Calu3 (cell line): ENCODE measurements at regions not wholly inside any gene's neighbourhood (a gene's known extent, or its start where the extent isn't known, plus 50 kb on each side); places are given as distances from the start of the nearest gene placed in this dataset.

Experiments used
- BruUV-seq: library from RNA; stranded (reverse); fragments of 400-500 nt; replicated peaks from 2 replicates; lab custom pipeline; 2021; lab: Mats Ljungman, UMichigan
- CTCF ChIA-PET: fragments of 300-600 bp; sonication (Branson Sonifier 250); formaldehyde crosslinking; loops from one replicate; lab custom pipeline; 2022; ENCODE audit warnings: antibody characterized with exemption; lab: Charles Lee
- DNase-seq: peaks from one replicate; pipeline ENCODE4 v3.0.0; 2022
- H3K27ac Mint-ChIP-seq: one replicate; pipeline ENCODE4 v1.8.0; 2022; ENCODE audit warnings: mixed read lengths; ENCODE audit not compliant: unreplicated experiment
- H3K27me3 Mint-ChIP-seq: one replicate; pipeline ENCODE4 v1.8.0; 2022; ENCODE audit warnings: mixed read lengths; ENCODE audit not compliant: unreplicated experiment
- H3K36me3 Mint-ChIP-seq: one replicate; pipeline ENCODE4 v1.8.0; 2022; ENCODE audit warnings: mild to moderate bottlenecking, moderate library complexity, mixed read lengths; ENCODE audit not compliant: insufficient read depth, unreplicated experiment
- H3K4me1 Mint-ChIP-seq: one replicate; pipeline ENCODE4 v1.8.0; 2022; ENCODE audit warnings: mild to moderate bottlenecking, low read depth, mixed read lengths; ENCODE audit not compliant: unreplicated experiment
- H3K4me3 Mint-ChIP-seq: one replicate; pipeline ENCODE4 v1.8.0; 2022; ENCODE audit warnings: mild to moderate bottlenecking, low read depth, moderate library complexity, mixed read lengths; ENCODE audit not compliant: unreplicated experiment
- H3K9me3 Mint-ChIP-seq: one replicate; pipeline ENCODE4 v1.8.0; 2022; ENCODE audit warnings: low read depth, mixed read lengths; ENCODE audit not compliant: unreplicated experiment
- intact Hi-C: fragments of 100-400 bp; cut with micrococcal nuclease; formaldehyde crosslinking; loops from one replicate; pipeline ENCODE4 v1.10.0; 2022; ENCODE audit not compliant: unreplicated experiment
- TF ChIP-seq, protein P1 (sequence below): fragments of 200-600 bp; IDR thresholded peaks from one replicate; pipeline ENCODE4 v1.8.0; 2022; ENCODE audit warnings: antibody characterized with exemption; ENCODE audit not compliant: unreplicated experiment

DNA sequence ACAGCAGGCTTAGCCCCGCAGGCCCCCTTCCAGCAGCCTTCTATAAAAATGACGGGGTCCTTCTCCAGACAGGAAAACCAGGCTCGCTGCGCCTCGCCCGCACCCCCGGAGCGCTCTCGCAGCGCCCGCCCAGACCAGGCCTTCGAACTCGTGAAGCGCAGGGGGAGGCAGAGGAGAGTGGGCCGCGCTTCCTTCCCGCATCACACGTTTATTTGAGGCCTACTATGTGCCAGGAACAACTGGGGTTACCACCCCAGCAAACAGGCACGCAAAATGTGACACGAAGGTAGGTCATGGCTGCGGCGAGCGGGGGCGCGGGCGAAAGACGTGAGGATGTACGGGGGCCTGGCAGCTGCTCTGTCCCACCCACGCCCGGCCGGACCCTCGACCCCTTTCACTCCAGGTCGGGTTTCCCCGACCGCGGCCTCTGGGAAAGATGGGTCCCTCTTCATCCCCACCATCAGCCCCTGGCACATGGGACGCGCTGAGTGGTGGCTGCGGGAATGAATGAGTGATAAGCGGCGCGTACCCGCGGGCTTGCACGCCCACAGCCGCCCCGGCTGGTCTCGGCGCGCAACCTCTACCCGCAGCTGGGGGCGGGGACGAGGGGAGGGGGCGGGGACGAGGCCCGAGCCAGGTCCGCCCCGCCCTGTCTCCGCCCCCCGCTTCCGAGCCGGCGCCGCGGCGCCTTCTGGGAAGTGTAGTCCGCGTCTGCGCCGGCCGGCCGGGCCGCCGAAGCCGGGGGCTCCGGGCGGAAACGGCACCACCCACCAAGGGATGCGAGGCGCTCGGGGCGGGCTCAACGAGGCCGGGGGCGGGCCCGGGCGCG lies 59.1 kb downstream of the ZNF467 start:
- Mint-ChIP-seq H3K27me3 (no peaks in the 10 kb centered on the region), H3K36me3 (peaks cover 17% of the 10 kb centered on the region), H3K27ac (no peak overlapping the region), H3K4me3 (peak overlapping the region; percentile 83), H3K4me1 (peaks cover 23% of the 10 kb centered on the region), H3K9me3 (peaks cover 8% of the 10 kb centered on the region)
- TF ChIP-seq, protein P1, sequence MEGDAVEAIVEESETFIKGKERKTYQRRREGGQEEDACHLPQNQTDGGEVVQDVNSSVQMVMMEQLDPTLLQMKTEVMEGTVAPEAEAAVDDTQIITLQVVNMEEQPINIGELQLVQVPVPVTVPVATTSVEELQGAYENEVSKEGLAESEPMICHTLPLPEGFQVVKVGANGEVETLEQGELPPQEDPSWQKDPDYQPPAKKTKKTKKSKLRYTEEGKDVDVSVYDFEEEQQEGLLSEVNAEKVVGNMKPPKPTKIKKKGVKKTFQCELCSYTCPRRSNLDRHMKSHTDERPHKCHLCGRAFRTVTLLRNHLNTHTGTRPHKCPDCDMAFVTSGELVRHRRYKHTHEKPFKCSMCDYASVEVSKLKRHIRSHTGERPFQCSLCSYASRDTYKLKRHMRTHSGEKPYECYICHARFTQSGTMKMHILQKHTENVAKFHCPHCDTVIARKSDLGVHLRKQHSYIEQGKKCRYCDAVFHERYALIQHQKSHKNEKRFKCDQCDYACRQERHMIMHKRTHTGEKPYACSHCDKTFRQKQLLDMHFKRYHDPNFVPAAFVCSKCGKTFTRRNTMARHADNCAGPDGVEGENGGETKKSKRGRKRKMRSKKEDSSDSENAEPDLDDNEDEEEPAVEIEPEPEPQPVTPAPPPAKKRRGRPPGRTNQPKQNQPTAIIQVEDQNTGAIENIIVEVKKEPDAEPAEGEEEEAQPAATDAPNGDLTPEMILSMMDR, result no peak
- intact Hi-C loops, result no loop called here
- BruUV-seq, result no TSS peak
- DNase-seq, result peak; percentile 87
- CTCF ChIA-PET, result interaction anchor here (0.8 to 2.7 kb wide), 2 partner anchors 28 to 52 kb away, joined by 3 to 13 read pairs; no protein-coding TSS in a partner anchor

DNA sequence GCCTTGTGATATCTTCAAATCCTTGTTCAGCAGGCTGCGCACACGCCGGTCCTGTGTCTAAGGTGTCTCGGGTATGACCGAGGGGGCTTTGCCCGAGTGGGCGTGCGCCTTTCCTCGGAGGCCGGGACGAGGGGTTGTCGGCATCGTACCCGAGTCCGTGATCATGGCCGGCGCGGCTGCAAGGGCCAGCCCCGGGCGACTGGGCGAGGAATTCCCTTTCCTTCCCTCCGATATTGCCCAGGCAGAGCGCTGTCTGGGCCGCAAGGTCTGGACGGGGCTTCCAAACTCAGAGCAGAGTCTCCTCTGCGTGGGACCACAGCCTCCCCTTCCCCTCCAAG lies 59.7 kb downstream of the ZNF467 start:
- Mint-ChIP-seq H3K4me3 (peak overlapping the region; percentile 83), H3K4me1 (peaks cover 17% of the 10 kb centered on the region), H3K36me3 (peaks cover 17% of the 10 kb centered on the region), H3K9me3 (peaks cover 8% of the 10 kb centered on the region), H3K27me3 (no peaks in the 10 kb centered on the region), H3K27ac (no peak overlapping the region)
- no peak for DNase-seq
- intact Hi-C loops, result no loop called here
- CTCF ChIA-PET, result no interaction called here
- no TSS peak for BruUV-seq
- TF ChIP-seq, protein P1, result no peak

DNA sequence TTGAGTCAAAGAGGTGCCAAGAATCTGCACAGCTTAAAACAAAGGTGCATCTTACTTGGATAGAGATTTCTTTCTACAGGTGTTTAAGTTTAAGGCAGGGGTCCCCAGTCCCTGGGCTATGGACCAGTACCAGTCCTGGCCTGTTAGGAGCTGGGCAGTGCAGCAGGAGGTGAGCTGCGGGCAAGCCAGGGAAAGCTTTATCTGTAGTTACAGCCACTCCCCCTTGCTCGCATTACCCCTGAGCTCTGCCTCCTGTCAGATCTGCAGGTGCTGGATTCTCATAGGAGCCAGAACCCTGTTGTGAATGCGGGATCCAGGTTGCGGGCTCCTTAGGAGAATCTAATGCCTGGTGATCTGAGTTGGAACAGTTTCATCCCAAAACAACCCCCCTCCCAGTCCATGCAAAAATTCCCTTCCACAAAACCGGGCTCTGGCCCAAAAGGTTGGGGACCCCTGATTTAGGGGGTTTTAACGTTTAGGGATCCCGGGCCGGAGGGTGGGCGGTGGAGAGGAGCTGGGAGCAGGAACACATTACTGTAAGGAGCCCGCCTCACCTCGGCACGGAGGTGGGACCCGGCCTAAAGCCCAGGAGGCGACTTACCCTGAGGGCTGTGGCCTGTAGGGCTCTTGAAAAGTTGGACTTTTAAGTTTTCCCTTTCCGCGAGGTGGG lies 60.2 kb downstream of the ZNF467 start:
- Mint-ChIP-seq H3K36me3 (peaks cover 17% of the 10 kb centered on the region), H3K9me3 (peaks cover 8% of the 10 kb centered on the region), H3K4me3 (peak overlapping the region; percentile 83), H3K27ac (no peak overlapping the region), H3K27me3 (no peaks in the 10 kb centered on the region), H3K4me1 (peaks cover 16% of the 10 kb centered on the region)
- BruUV-seq, result no TSS peak
- intact Hi-C loops, result no loop called here
- no peak for DNase-seq
- CTCF ChIA-PET, result no interaction called here
- TF ChIP-seq, protein P1, result no peak

DNA sequence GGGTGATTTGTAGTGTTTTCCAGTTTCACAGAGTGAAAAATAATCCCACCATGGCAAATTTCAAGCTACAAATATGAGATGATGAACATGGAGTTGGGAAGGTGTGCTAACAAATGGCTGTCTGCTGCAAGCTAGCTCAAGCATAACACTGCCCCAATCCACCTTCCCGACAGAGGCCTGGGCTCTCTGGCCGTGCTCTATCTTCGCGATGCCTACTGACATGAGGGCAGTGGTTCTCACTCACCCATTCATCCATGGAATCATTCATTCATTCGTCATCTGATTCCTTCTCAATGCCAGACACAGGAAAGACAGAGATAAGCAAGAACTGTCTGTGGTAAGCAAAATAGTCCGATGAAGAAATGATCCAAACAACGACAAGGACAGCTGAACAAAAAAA lies 65.4 kb downstream of the ZNF467 start:
- CTCF ChIA-PET, result no interaction called here
- peaks cover 8% of the 10 kb centered on the region for H3K9me3 Mint-ChIP-seq
- TF ChIP-seq, protein P1, result no peak
- H3K27me3 Mint-ChIP-seq, result peaks cover 18% of the 10 kb centered on the region
- no peaks in the 10 kb centered on the region for H3K4me1 Mint-ChIP-seq
- no peak overlapping the region for H3K27ac Mint-ChIP-seq
- H3K4me3 Mint-ChIP-seq, result no peak overlapping the region
- BruUV-seq, result no TSS peak
- intact Hi-C loops, result no loop called here
- no peaks in the 10 kb centered on the region for H3K36me3 Mint-ChIP-seq
- no peak for DNase-seq
